ENCODE measurements at regions not wholly inside any gene's neighbourhood (a gene's known extent, or its start where the extent isn't known, plus 50 kb on each side); places are given as distances from the start of the nearest gene placed in this dataset.
A peak's percentile ranks its signal among the peaks of the same experiment; 100 is the strongest.

- no peak for DNase-seq (ENCODE audit: low spot score)
These were observed 85.6 kb upstream of the ATF7IP start for GRCh38 chr12:14279845-14280244.

DNA sequence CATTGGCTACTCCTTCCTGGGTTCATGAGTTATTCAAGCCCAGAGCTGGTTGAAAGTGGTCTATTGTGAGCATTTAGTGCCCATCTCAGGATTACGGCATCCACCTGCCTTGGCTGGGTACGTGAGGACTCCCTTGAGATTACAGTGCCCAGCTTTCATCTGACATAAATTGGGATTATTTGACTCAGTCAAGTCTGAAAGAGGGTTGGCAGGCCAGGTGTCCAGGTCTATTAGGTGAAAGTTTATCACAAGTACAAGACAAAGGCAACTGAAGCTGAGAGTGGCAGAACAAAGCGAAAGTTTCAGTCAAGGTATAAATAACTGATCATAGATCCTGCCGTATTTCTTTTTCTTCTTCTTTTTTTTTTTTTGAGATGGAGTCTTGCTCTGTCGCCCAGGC lies 84.6 kb upstream of the ATF7IP start:
- no peak for DNase-seq (ENCODE audit: low spot score)

DNA sequence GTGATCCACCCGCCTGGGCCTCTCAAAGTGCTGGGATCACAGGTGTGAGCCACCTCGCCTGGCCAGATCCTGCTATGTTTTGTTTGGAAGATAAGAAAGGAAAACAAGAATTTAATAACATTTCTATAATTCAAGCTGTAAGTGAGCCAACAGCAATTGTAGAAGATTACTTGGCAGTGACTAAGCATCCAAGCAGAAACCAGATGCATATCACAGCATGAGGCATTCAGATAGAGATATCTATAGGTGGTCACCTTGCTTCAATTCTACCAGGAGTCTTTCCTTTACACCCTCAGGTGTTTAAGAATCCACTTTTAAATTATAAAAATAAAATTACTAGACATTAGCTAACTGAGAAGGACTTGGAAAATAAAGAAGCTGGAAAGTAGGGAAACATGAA lies 83.9 kb upstream of the ATF7IP start:
- no peak for DNase-seq (ENCODE audit: low spot score)

GRCh38 chr12:14283489-14284144 lies 81.9 kb upstream of the ATF7IP start:
- no peak for DNase-seq (ENCODE audit: low spot score)

GRCh38 chr12:14284184-14284722 lies 81.2 kb upstream of the ATF7IP start:
- DNase-seq (ENCODE audit: low spot score), result no peak

GRCh38 chr12:14289601-14290000 lies 75.9 kb upstream of the ATF7IP start:
- peak; percentile 65 for DNase-seq (ENCODE audit: low spot score)

GRCh38 chr12:14290951-14291350 lies 74.5 kb upstream of the ATF7IP start:
- no peak for DNase-seq (ENCODE audit: low spot score)

DNA sequence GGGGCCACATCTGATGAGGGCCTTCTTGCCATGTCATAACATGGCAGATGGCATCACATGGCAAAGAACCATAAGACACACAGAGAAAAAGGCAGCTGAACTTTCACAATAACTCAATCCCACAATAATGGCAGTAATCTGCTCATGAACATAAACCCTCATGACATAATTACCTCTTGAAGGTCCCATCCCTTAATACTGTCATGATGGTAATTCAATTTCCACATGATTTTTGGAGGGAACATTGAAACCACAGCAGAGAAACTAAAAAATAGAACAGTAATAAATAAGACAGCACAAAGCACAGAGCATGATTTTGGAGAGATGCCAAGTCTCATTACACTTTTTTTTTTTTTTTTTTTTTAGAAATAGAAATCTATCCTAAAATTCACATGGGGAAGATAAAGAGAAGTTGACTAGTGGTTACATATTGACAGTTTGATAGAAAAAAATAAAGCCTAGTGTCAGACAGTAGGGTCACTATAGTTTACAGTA lies 61.8 kb upstream of the ATF7IP start:
- DNase-seq (ENCODE audit: low spot score), result no peak

DNA sequence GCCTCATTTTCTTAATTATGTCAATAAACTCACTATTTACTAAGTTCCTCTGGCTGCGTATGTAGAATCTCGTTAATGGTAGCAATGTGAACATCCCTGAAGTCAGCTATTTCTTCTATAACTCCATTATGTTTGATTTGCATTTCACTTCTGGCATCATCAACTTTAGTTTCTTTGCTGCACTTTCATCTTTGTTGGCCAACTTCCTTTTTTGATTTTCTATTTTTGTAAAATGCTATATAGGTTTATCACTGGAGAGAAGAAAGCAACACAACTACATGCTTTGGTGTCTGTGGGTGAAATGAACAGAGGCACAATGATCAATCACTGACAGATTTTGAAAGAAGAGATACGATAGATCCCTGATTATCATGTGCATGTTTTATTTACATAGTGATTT lies 58.5 kb upstream of the ATF7IP start:
- DNase-seq (ENCODE audit: low spot score), result no peak

- no peak for DNase-seq (ENCODE audit: low spot score)
These were observed 57.0 kb upstream of the ATF7IP start for GRCh38 chr12:14308516-14308915.

- DNase-seq (ENCODE audit: low spot score), result no peak
These were observed 54.6 kb upstream of the ATF7IP start for GRCh38 chr12:14310866-14311265.

GRCh38 chr12:14313379-14314138 lies 51.9 kb upstream of the ATF7IP start:
- peak; percentile 36 for DNase-seq (ENCODE audit: low spot score)

GRCh38 chr12:14314801-14315200 lies 50.7 kb upstream of the ATF7IP start:
- DNase-seq (ENCODE audit: low spot score), result no peak

- no peak for DNase-seq (ENCODE audit: low spot score)
These were observed 50.0 kb upstream of the ATF7IP start for GRCh38 chr12:14315501-14315900.

Measured in kidney tubule cell (primary cell).